ENCODE measurements at regions not wholly inside any gene's neighbourhood (a gene's known extent, or its start where the extent isn't known, plus 50 kb on each side); places are given as distances from the start of the nearest gene placed in this dataset.

DNA sequence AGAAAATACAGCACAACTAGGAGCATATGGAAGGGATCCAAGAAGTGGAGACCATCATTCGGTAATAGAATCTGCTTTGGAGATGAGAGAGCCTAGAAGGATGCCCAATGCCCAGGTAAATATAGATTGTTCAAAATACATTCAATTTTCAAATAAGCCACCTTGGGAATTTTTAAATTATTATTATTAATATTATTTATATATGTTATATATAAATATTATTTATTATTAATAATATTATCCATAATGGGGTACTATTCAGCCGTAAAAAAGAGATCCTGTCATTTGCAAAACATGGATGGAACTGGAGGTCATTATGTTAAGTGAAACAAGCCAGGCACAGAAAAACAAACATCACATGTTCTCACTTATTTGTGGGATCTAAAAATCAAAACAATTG lies 127.8 kb upstream of the NDUFV2 start:
- in situ Hi-C loops (cut with HindIII; ENCODE audit: low sequenced_read_pairs): no loop called here
- DNase-seq (ENCODE audit: low read depth, low spot score): no peak
- H3K4me3 ChIP-seq (ENCODE audit: low read depth, low read length): no peak overlapping the region
- TF ChIP-seq, protein P1, sequence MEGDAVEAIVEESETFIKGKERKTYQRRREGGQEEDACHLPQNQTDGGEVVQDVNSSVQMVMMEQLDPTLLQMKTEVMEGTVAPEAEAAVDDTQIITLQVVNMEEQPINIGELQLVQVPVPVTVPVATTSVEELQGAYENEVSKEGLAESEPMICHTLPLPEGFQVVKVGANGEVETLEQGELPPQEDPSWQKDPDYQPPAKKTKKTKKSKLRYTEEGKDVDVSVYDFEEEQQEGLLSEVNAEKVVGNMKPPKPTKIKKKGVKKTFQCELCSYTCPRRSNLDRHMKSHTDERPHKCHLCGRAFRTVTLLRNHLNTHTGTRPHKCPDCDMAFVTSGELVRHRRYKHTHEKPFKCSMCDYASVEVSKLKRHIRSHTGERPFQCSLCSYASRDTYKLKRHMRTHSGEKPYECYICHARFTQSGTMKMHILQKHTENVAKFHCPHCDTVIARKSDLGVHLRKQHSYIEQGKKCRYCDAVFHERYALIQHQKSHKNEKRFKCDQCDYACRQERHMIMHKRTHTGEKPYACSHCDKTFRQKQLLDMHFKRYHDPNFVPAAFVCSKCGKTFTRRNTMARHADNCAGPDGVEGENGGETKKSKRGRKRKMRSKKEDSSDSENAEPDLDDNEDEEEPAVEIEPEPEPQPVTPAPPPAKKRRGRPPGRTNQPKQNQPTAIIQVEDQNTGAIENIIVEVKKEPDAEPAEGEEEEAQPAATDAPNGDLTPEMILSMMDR (IDR thresholded peaks at IDR 0.05; ENCODE audit: low read depth, low read length): no peak

DNA sequence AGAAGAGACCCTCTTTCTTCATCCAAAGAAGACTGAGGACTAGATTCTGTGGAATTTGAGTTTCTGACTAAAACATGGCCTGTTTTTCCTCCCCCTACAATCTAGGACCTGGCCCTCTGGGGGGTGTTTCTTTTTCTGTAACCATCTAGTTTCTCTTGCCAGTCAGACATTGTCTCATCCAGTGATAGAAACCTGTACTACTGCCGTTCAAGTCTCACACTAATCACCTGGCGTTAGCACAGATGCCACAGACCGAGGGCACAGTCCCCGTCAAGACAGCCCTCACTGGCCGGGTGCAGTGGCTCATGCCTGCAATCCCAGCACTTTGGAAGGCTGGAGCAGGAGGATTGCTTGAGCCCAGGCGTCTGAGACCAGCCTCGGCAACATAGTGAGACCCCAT lies 126.9 kb upstream of the NDUFV2 start:
- TF ChIP-seq, protein P1 (IDR thresholded peaks at IDR 0.05; ENCODE audit: low read depth, low read length): no peak
- in situ Hi-C loops (cut with HindIII; ENCODE audit: low sequenced_read_pairs): no loop called here
- no peak for DNase-seq (ENCODE audit: low read depth, low spot score)
- no peak overlapping the region for H3K4me3 ChIP-seq (ENCODE audit: low read depth, low read length)

DNA sequence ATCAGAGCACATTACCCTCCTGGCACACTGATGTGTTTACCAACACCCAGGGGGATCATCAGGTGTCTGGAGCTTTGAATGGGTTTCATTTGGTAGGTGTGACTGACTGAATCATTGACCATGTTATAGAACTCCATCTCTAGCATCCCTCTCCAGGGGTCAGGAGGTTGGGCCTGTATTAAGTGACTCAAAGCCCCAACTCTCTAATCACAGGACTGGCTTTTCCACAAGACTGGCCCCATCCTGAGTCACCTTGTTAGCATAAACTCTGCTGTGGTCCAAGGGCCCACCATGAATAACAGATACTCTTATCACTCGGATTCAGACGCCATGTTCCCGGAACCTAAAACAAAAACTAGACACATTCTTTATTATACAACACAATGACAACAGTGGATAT lies 125.9 kb upstream of the NDUFV2 start:
- DNase-seq (ENCODE audit: low read depth, low spot score): no peak
- TF ChIP-seq, protein P1 (IDR thresholded peaks at IDR 0.05; ENCODE audit: low read depth, low read length): no peak
- in situ Hi-C loops (cut with HindIII; ENCODE audit: low sequenced_read_pairs): no loop called here
- no peak overlapping the region for H3K4me3 ChIP-seq (ENCODE audit: low read depth, low read length)

DNA sequence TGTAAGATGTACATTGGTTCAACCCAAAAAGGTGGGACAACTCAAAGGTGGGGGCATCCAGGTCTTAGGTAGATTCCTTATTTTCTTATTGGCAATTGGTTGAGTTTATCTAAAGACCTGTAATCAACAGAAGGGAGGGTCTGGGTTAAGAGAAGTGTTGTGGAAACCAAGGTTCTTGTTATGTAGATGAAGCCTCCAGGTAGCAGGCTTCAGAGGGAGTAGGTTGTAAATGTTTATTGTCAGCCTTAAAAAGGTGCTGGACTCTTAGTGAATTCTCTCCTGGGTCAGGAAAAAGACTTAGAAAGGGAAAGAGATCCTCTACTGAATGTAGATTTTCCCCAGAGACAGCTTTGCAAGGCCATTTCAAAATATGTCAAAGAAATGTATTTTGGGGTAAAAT lies 125.3 kb upstream of the NDUFV2 start:
- no peak overlapping the region for H3K4me3 ChIP-seq (ENCODE audit: low read depth, low read length)
- no peak for DNase-seq (ENCODE audit: low read depth, low spot score)
- TF ChIP-seq, protein P1 (IDR thresholded peaks at IDR 0.05; ENCODE audit: low read depth, low read length): no peak
- in situ Hi-C loops (cut with HindIII; ENCODE audit: low sequenced_read_pairs): no loop called here

DNA sequence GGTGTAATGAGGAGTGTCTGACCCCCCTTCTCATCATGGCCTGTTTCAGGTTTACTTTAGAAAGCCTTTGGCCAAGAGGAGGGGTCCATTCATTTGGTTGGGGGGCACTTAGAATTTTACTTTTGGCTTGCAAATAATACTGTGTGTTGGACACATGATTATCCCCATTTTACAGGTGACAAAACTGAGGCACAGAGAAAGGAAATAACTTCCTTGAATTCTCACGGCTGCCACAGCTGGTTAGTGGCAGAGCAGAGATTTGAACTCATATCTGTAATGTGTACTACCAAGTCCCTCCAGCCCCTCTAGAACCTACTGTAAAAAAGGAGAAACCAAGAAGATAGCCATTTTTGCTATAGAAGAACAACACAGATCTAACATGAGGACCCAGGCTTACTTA lies 124.8 kb upstream of the NDUFV2 start:
- TF ChIP-seq, protein P1 (IDR thresholded peaks at IDR 0.05; ENCODE audit: low read depth, low read length): no peak
- in situ Hi-C loops (cut with HindIII; ENCODE audit: low sequenced_read_pairs): no loop called here
- H3K4me3 ChIP-seq (ENCODE audit: low read depth, low read length): no peak overlapping the region
- DNase-seq (ENCODE audit: low read depth, low spot score): no peak

DNA sequence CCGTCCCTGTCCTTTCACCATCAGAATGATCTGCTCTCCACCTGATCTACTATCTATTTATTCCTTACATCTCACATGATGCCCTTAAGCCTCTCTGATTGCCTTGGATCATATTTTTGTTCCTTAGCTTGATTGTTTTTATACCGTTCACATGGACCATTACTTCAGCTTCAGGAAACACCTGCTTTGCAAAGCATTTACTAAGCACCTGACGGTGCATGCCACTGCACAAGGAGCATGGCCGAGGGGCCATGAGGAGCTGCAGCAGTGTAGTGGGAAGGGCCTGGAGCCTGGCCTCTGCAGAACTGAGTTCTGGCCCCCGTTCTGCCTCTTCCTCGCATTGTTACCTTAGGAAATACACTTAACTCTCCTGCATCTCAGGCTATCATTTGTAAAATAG lies 124.1 kb upstream of the NDUFV2 start:
- TF ChIP-seq, protein P1 (IDR thresholded peaks at IDR 0.05; ENCODE audit: low read depth, low read length): no peak
- in situ Hi-C loops (cut with HindIII; ENCODE audit: low sequenced_read_pairs): no loop called here
- no peak for DNase-seq (ENCODE audit: low read depth, low spot score)
- no peak overlapping the region for H3K4me3 ChIP-seq (ENCODE audit: low read depth, low read length)
